ENCODE measurements at regions not wholly inside any gene's neighbourhood (a gene's known extent, or its start where the extent isn't known, plus 50 kb on each side); places are given as distances from the start of the nearest gene placed in this dataset.

GRCh38 chr7:51970961-51971665, 654.5 kb upstream of the COBL start:
- Histone ChIP-seq H3K4me1 (no peaks in the 10 kb centered on the region), H3K36me3 (no peaks in the 10 kb centered on the region), H3K9me3 (no peaks in the 10 kb centered on the region), H3K27me3 (ENCODE audit: low read depth) (no peaks in the 10 kb centered on the region), H3K27ac (no peak overlapping the region), H3K4me3 (no peak overlapping the region)
- intact Hi-C loops (cut with DNase I): no loop called here
- no peak for TF ChIP-seq CTCF (IDR thresholded peaks at IDR 0.05)
- DNase-seq: no peak
- ATAC-seq: no peak

DNA sequence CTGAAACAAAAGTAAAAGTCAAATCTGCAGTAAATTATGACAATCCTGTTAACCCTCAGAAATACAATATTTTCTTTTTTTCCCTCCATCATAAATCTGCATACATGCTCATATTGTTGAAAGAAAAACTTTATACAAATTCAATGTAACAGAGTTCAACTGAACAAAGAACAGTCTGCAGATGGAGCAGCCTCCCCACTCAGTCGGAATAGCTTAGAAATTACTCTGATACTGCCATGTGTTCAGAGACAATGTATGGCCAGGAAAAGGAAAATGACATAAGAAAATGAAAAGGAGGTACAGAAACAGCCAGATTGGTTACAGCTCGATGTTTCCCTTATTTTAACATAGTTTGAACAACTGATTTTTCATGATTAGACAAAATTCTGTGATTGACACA, 651.9 kb upstream of the COBL start:
- DNase-seq (no peak), ATAC-seq (no peak)
- Histone ChIP-seq H3K27me3 (ENCODE audit: low read depth) (no peaks in the 10 kb centered on the region), H3K9me3 (no peaks in the 10 kb centered on the region), H3K36me3 (no peaks in the 10 kb centered on the region), H3K4me3 (no peak overlapping the region), H3K27ac (no peak overlapping the region), H3K4me1 (no peaks in the 10 kb centered on the region)
- no peak for TF ChIP-seq CTCF (IDR thresholded peaks at IDR 0.05)
- intact Hi-C loops (cut with DNase I): no loop called here

GRCh38 chr7:51965454-51965853, 648.8 kb upstream of the COBL start:
- H3K27ac ChIP-seq: no peak overlapping the region
- no peak for DNase-seq
- no peaks in the 10 kb centered on the region for H3K4me1 ChIP-seq
- intact Hi-C loops (cut with DNase I): no loop called here
- no peak for ATAC-seq
- H3K4me3 ChIP-seq: no peak overlapping the region
- no peaks in the 10 kb centered on the region for H3K9me3 ChIP-seq
- H3K36me3 ChIP-seq: no peaks in the 10 kb centered on the region
- TF ChIP-seq CTCF (IDR thresholded peaks at IDR 0.05): no peak
- H3K27me3 ChIP-seq (ENCODE audit: low read depth): no peaks in the 10 kb centered on the region

GRCh38 chr7:51961804-51962203, 645.2 kb upstream of the COBL start:
- ATAC-seq: no peak
- no peaks in the 10 kb centered on the region for H3K27me3 ChIP-seq (ENCODE audit: low read depth)
- no peak overlapping the region for H3K27ac ChIP-seq
- intact Hi-C loops (cut with DNase I): no loop called here
- H3K9me3 ChIP-seq: no peaks in the 10 kb centered on the region
- no peak overlapping the region for H3K4me3 ChIP-seq
- H3K4me1 ChIP-seq: no peaks in the 10 kb centered on the region
- no peak for TF ChIP-seq CTCF (IDR thresholded peaks at IDR 0.05)
- H3K36me3 ChIP-seq: no peaks in the 10 kb centered on the region
- no peak for DNase-seq

GRCh38 chr7:51950813-51951212, 634.2 kb upstream of the COBL start:
- no peaks in the 10 kb centered on the region for H3K9me3 ChIP-seq
- no peaks in the 10 kb centered on the region for H3K36me3 ChIP-seq
- no peak overlapping the region for H3K4me3 ChIP-seq
- H3K27me3 ChIP-seq (ENCODE audit: low read depth): no peaks in the 10 kb centered on the region
- no peak overlapping the region for H3K27ac ChIP-seq
- no peaks in the 10 kb centered on the region for H3K4me1 ChIP-seq
- no peak for DNase-seq
- no peak for ATAC-seq
- intact Hi-C loops (cut with DNase I): no loop called here
- TF ChIP-seq CTCF (IDR thresholded peaks at IDR 0.05): no peak
